GM21360 (cell line): ENCODE measurements at regions not wholly inside any gene's neighbourhood (a gene's known extent, or its start where the extent isn't known, plus 50 kb on each side); places are given as distances from the start of the nearest gene placed in this dataset.

Experiments used
- ATAC-seq: cut with Tn5 transposase; IDR thresholded peaks from one replicate; pipeline ENCODE4 v1.9.1; 2021; ENCODE audit warnings: mild to moderate bottlenecking, moderate library complexity; ENCODE audit not compliant: unreplicated experiment

DNA sequence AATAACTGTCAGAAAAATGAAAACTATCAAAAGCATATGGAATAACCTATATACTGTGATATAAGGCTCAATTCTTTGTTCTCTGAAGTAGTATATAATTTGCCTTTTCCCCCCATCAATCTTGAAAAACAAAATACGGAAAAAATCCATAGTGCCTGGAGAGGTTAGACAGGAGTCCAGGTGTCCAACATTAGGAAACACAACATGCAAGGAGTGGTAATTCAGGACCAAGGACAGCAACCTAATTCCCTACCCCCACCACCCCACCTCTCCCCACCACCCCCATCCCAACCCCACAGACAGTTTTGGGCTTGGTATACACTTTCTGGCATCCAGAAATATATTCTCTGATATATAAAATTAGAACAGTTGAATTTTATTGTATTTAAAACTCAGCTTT, 55.1 kb upstream of the SLC25A26 start:
- no peak for ATAC-seq

DNA sequence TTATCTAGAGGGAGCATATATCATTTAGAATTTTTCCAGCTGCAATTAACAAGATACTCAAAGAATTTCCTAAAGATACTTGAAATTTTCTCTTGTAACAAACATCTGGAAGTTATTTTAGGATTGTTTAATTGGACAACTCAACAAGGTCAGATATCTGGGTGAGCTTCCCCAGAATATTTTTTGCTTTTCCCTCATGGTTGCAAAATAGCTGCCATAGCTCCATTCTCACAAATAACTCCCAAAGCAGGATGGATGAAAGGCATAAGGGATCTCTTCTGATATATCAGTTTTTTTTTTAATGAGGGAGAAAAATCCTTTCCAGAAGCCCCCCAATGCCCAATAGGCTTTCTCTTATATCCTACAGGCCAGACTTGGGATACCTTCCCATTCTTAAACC, 56.6 kb upstream of the SLC25A26 start:
- ATAC-seq = no peak

DNA sequence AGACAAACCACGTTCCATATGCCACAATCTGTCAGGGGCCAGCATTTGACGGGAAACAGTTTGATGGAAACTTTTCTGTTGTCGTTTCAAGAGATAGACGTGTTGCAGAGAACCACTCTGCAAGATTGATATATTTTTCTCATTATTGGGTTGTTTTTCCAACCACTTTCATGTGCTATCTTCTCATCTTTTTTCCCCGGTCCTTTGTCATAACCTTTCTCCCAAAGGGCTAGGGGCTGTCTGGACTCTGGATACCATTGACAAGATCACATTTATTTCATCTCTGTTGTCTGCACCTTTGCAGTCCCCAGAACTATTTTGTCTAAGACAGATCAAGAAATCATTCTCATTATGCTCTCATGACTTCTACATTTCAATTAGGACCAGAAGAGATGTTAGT, 57.6 kb upstream of the SLC25A26 start:
- no peak for ATAC-seq

DNA sequence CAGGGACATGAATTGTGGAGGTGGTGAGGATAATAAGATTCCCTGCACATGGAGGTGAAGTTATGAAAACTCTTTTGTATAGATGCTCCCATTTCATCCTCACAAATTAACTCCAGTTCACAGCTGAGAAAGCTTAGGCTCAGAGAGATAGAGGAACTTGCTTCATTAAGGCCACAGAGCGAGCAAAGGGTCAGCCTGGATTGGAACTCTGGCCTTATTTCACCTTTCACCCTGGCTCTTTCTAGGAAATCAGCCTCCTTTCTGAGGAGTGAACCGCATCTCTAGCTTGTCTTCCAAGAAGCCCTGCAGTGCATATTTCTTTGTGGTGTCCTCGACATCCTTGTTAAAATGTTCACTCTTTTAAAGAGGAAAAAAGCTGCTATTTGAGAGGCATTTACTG, 58.0 kb upstream of the SLC25A26 start:
- no peak for ATAC-seq

DNA sequence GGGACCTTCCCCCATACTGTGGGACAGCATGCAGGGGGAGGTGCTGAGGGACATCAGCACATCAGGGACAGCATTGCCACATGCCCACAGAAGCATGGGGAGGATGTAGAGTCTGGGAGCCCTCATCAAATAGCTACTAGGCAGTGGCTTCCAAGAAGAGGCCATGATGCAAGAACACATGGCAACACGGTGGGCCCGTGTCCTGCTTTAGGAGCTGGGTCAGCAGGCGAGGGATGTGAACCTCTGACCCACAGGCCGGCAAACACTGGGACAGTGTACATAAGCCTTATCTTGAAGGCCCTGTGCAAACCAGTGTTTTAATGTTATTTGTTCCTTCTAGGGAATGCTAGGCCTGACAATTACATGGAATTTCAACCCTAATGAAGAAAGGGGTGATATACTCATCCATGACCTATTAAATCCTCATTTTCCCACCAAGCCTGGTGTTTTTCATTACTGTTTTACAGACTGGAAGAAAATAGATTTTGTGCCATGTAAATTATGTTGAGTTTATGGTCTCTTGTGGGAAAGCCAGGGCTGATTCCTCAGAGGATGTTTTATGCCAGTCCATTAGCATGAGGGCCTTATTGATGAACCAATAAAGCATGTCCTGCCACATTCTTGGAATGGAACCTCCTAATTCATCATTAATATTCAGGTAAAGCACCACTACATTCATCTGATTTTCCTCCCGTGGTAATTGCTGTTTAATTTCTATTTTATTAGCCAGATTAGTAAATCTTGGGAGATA, 61.7 kb upstream of the SLC25A26 start:
- no peak for ATAC-seq

DNA sequence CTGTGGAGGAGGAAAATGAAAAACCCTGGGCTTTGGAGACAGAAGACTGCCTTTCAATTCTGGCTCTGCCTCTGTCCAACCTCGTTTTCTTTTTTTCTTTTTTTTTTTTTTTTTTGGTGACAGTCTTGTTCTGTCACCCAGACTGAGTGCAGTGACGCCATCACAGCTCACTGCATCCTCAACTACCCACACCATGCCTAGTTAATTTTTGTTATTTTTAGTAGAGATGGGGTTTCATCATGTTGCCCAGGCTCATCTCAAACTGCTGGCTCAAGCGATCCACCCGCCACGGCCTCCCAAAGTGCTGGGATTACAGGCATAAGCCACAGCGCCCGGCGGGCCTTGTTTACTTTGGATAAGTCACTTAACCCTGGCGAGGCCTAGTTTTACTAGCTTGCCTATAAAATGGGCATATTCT, 66.3 kb upstream of the SLC25A26 start:
- no peak for ATAC-seq

DNA sequence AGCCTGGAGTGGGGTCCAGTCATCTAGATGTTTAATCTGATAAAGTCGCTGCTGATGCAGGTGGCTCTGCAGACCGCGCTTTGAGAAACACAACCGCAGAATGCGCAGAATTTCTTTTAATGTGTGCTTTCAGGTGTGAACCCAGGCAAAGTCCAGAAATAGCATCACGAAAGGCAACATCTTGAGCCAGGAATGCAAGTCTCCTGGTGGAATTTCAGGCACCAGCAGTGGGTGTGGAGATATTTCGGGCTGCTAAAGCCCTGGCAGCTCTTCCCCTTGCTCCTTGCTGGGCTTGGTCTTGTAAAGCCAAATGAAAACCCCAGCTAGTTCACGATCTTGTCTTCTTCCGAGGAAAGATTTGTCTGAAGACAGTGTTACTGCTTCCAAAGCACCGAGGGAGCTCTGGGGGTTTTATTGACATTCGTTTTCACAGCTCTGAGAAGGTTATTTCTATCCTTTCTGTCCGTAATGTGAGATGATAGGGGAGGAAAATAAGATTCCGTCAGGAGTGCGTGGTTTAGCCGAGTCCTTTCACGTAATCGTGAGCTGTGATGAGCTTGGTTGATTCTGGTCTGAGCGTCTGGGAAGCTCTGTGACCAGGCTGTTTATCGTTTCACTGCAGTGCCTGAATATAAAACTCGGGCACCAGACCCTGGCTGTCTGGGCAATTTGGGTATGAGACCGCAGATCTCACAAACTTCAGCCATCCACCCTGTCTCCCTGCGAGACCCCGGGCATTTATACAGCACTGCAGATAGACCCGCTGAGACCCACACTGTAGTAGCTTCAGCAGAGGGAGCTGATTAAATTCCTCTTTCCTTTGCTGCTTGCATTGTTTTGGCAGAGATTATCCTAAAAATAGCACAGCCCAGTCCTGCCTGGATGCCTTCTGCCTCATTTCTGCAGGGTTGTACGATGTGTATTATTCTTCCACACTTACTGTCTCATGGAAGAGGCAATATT, 67.0 kb upstream of the SLC25A26 start:
- no peak for ATAC-seq

DNA sequence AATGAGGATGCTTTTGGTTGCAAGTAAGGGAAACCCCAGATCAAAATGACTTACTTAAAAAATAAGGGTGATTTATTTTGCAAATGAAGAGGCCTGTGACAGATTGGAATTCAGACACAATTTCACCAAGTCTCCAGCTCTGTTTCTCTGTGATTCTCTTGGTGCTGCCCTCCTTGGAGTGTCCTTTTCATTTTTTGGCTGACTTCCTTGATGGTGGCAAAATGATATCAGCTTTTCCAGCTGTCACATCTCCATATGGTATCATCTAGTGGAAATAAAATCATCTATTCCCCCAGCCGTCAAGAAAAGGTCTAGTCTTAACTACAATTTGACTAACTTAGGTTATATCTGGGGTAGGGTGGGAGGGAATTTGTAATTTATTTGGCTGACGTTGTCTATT, 68.5 kb upstream of the SLC25A26 start:
- no peak for ATAC-seq

DNA sequence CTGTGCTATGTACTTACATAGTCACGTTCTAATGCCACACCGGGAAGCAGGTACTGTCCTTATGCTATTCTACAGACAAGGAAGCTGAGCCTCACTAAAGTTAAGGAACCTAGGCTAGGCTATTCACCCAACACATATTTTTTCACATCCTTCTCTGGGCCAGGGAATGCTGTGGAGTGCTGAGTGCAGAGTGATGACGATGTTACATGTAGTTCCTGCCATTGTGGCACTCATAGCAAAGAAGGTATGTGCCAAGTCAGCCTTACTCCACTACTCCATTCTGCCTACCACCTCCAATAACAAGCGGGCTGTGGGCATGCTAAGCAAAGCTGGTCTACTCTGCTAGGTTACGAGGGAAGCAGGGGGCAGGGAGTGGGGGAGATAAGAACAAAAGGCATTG, 69.8 kb upstream of the SLC25A26 start:
- no peak for ATAC-seq

DNA sequence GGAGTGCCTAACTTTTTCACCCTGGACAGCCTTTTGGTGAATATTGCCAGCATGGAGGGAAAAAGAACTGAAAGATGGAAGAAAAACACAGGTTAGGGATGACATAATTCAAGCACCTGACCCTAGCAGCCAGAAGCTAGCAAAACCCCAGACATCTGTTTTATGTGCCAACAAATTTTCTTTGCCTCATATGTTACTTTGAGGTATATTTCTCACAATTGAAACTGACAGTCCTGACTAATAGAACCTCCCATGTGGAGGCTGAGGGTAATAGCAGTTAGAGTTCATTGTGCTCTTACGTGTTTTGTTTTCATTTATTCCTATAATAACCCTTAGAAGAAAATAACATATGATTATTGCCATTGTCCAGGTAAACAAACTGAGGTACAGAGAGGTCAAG, 71.5 kb upstream of the SLC25A26 start:
- ATAC-seq = no peak

DNA sequence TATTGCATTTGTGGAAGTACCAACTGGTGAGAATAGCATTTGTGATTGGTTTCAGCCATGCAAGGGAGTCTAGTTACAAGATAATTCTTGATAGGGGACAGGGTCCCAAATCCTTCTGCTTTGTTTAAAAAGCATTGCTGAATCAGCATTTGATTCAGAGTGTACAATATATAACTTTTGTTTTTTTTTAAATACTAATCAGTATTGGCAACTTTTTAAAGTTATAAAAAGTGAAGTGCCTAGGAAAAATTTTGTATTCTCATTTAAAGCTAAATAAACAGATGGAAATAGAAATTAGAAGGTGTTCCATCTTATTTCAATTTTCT, 75.4 kb upstream of the SLC25A26 start:
- no peak for ATAC-seq

DNA sequence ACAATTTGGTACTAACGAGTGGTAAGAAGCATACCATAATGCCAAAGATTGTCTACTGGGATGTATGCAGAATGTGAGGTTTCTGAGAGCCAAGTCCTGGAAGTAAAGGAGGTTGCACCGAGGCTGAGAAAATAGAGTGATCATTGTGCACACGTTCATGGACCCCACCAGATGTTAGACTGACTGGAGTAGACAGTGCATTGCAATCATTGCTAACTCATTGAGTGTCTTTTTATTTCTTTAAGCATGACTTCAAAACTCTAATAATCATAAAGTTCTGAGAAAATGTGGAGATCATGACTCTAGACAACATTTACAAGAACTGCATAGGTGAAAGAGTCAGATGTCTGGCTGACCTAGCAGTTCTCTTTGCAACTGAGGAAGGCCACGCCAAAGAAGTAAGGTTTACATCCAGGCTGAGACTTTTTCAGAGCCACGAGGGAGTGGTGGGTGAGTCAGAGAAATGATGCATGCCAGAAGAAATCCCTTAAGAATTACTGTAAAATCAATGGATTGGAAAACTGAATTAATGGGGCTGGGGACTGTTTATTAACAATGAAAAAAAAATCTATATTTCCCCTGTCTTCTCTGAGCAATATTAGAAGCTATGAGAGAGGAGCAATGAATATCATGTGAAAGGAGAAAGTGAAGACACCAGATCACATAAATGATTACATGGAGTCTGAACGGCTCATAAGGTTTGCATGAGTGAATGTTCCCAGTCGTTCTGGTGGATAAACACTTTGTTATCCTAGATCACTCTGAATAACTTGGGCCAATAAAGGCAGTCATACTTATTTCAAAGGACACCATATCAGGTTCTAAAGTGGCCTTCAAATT, 76.0 kb upstream of the SLC25A26 start:
- ATAC-seq = no peak

DNA sequence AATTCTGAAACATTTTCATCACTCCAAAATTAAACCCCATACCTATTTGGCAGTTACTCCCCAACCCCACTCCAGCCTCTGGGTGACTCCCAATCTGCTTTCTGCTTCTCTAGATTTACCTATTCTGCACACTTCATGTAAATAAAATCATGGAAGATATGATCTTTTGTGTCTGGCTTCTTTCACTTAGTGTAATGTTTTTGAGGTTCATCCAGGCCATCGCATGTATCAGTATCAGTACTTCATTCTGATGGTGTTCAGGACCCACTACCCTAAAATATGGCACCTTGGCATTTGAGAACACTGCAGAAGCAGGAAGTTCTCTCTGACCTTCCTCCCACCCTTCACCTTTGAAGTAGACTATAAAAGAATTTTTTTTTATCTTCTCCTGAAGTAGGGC, 78.7 kb upstream of the SLC25A26 start:
- no peak for ATAC-seq

DNA sequence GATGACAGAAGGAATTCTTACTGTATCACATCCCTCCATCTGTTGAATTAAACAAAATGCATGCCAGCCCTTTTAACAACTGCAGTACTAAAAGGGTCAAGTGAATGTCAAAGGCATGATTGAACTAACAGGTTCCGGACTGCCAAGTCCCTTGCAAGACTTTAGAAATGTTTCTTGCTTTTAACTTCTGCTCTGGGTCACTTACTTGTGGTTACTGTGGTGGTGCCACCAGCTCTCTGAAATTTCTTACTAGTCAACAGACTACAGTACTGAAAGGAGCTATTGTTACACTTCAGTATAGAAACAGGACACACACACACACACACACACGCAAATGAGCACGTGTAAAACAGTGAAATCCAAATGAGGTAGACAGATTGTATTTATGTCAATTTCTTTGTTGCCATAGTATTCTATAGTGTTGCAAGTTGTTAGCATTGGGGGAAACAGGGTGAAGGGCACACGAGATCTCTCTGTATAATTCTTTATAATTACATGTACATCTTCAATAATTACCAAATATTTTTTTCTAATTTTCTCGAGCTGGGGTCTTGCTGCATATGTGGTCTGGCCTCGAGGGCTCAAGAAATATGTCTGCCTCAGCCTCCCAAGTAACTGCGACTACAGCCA, 79.9 kb upstream of the SLC25A26 start:
- no peak for ATAC-seq

DNA sequence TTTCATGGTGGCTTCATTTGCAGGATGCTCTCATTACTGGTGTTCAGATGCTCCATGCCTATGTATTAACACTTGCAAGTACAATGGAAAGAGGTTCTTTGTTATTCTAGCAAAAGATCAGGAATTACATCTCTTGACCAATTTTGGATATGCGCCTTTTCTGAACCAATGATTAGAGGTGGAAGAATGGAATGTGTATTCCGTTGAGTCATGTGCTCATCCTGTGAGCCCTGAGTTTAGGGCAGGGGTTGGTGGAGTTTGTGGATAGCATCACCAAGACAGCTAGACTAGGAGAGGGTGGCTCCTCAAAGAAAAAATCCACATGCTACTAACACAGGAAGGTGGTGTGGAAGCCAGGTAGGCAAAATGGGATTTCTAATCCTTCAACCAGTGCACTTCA, 80.7 kb upstream of the SLC25A26 start:
- no peak for ATAC-seq

DNA sequence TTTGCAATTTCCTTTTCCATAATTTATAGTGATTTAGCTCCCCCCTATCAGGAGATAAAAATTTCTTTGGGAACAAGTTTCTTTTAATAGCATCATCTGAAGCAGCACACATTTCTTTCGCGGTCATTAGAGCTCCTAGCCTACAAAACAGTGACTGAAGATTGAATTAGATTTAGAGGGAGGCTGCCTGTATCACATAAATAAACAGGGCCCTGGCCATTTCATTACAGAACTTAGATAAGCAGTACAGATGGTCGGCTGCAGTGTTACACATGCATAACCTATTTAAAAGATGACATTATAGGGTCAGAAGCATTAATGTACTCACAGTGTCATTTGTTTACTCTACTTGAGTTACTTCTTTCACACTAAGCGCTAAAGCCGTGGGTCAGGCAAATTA, 81.4 kb upstream of the SLC25A26 start:
- no peak for ATAC-seq

DNA sequence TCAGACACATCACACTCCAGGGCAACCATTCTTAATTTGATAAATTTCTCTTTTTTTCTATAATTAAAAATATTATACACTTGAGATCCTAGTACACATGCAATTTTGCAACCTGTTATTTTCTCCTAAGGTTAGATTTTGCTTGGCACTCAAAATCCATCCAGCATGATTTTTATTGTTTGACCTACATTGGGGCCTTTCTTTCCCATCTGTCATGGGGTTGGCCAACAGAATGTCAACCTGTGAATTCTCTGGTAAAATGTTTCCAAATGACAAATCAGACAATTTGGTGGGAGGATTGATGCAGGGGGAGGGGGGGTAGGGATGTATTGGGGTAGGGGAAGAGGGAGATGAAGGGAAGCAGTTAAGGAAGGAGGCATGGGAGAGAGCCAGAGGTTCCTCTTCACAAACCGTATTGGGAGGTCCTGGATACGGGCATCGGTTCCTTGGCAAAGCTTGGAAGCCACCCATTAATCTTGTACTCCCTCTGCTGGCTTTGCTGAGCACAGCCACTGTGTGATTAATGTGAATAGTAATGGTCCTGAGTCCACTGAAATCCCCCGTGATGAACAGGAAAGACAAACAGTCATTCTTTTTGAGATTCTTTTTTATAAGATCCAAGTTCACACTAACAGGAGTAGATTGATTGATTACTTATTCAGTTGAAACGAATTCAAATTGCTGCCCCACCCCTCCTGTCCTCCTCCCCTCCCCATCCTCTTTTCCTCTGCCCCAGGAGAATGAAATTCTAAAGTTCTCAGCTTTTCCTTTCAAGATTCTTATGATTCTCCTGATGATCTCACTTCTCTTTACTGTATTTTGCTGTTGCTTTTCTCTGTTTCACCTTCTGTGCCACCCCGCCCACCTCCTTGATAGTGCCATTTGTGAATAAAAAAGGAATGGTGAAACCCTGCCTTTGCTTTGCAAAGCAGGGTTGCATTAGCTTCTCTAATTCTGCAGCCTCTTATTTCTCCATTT, 82.2 kb upstream of the SLC25A26 start:
- ATAC-seq = no peak

DNA sequence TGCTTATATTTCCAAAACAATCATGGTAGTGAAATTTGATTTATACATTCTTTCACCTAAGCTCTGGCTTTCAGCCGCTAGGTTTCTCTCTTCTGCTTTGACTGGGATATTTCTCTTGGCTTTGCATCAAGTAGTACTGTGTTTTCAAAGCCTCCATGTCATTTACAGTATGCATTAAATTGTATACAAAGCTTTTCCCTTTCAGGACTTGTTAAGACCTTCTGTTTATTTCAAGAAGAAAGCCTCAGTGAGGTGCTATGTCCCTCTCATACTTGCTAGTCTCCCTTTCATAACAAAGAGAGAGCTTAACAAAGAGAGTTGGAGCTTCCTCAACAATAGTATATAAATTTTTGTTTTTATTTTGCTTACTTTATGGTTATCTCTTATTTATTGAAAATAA, 84.2 kb upstream of the SLC25A26 start:
- ATAC-seq = no peak

DNA sequence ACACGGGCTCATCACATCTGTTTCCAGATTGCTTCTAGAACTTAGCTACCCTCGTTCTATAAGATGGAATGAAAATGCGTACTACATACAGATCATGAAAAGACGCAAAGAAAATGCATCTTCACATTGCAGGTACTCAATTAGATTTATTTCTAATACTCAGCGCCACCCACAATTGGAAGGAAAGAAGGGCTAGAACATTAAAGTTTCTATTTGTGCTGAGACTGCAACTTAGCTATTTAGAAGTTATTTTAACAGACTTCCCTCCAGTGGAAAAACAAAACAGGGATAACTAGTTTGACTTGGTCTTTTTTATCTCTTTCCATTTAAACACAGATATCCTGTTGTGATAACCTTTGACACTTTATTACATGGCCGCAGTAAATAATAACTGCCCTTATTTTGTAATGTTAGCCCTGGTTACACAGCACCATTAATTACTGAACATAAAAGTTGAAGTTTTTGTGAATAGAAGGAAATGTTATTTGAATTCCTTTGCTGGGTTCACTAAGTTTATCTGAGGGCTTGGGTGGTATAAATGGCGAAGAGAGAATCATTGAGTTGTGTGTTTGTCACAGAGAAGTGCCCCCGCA, 86.9 kb upstream of the SLC25A26 start:
- ATAC-seq = no peak
